ENCODE measurements at regions not wholly inside any gene's neighbourhood (a gene's known extent, or its start where the extent isn't known, plus 50 kb on each side); places are given as distances from the start of the nearest gene placed in this dataset.

DNA sequence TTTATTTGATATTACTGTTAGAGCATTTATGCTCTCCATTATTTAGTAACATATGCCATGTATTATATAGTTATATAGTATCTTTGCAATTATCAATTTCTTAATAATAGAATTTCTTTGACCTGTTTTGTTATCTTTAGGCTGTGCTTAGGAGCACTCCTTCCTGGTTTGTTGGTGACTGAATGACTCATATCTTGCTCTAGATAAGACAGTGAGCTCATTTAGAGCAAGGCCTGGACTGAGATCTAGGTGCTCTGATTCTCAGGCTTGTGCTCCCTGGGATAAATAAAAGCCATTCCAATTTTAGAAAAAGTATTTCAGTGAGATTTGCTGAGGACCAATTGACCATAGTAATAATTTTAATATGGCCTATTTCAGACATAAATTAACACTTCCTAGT, 951.2 kb downstream of the FLRT2 start:
- TF ChIP-seq, protein P1, sequence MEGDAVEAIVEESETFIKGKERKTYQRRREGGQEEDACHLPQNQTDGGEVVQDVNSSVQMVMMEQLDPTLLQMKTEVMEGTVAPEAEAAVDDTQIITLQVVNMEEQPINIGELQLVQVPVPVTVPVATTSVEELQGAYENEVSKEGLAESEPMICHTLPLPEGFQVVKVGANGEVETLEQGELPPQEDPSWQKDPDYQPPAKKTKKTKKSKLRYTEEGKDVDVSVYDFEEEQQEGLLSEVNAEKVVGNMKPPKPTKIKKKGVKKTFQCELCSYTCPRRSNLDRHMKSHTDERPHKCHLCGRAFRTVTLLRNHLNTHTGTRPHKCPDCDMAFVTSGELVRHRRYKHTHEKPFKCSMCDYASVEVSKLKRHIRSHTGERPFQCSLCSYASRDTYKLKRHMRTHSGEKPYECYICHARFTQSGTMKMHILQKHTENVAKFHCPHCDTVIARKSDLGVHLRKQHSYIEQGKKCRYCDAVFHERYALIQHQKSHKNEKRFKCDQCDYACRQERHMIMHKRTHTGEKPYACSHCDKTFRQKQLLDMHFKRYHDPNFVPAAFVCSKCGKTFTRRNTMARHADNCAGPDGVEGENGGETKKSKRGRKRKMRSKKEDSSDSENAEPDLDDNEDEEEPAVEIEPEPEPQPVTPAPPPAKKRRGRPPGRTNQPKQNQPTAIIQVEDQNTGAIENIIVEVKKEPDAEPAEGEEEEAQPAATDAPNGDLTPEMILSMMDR (IDR thresholded peaks at IDR 0.05): no peak
- TF ChIP-seq, protein P2, sequence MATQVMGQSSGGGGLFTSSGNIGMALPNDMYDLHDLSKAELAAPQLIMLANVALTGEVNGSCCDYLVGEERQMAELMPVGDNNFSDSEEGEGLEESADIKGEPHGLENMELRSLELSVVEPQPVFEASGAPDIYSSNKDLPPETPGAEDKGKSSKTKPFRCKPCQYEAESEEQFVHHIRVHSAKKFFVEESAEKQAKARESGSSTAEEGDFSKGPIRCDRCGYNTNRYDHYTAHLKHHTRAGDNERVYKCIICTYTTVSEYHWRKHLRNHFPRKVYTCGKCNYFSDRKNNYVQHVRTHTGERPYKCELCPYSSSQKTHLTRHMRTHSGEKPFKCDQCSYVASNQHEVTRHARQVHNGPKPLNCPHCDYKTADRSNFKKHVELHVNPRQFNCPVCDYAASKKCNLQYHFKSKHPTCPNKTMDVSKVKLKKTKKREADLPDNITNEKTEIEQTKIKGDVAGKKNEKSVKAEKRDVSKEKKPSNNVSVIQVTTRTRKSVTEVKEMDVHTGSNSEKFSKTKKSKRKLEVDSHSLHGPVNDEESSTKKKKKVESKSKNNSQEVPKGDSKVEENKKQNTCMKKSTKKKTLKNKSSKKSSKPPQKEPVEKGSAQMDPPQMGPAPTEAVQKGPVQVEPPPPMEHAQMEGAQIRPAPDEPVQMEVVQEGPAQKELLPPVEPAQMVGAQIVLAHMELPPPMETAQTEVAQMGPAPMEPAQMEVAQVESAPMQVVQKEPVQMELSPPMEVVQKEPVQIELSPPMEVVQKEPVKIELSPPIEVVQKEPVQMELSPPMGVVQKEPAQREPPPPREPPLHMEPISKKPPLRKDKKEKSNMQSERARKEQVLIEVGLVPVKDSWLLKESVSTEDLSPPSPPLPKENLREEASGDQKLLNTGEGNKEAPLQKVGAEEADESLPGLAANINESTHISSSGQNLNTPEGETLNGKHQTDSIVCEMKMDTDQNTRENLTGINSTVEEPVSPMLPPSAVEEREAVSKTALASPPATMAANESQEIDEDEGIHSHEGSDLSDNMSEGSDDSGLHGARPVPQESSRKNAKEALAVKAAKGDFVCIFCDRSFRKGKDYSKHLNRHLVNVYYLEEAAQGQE (IDR thresholded peaks at IDR 0.05; ENCODE audit: insufficient read depth in 1 of 2, low read depth in 2 of 2, low read length in 1 of 2): no peak

Measured in Panc1 (cell line).